ENCODE measurements at regions not wholly inside any gene's neighbourhood (a gene's known extent, or its start where the extent isn't known, plus 50 kb on each side); places are given as distances from the start of the nearest gene placed in this dataset.

- no peak for TF ChIP-seq MAX (CRISPR knock-in tag; IDR thresholded peaks at IDR 0.05)
- TF ChIP-seq CTCF (IDR thresholded peaks at IDR 0.05), result no peak
- TF ChIP-seq ATF2 (CRISPR knock-in tag; IDR thresholded peaks at IDR 0.05; ENCODE audit: borderline replicate concordance, low read depth), result no peak
- no peak for TF ChIP-seq ZNF532 (CRISPR knock-in tag; IDR thresholded peaks at IDR 0.05; ENCODE audit: borderline replicate concordance)
- TF ChIP-seq FOXP1 (CRISPR knock-in tag; IDR thresholded peaks at IDR 0.05; ENCODE audit: borderline replicate concordance), result no peak
These were observed 213.3 kb upstream of the HS3ST4 start for GRCh38 chr16:25478476-25478875.

Measured in WTC11 (cell line).